Posterior cingulate gyrus (tissue), 11 donors: ENCODE measurements at regions not wholly inside any gene's neighbourhood (a gene's known extent, or its start where the extent isn't known, plus 50 kb on each side); places are given as distances from the start of the nearest gene placed in this dataset.
"Not testable (repeated sequence)": the region's sequence is repeated elsewhere in the genome, so short reads cannot be mapped to it uniquely, and the experiment has no call there.

Source experiments
- DNase-seq, 10 donors: peaks; one replicate each; pipeline versions ENCODE4 v3.0.0 to v3.0.0-alpha.2; 2020 to 2021; ENCODE audit warnings: mixed read lengths in 3 of 10
- intact Hi-C: fragments of 100-400 bp; cut with DNase I; formaldehyde crosslinking; loops from one replicate; pipeline ENCODE4 v1.15.1; 2023

DNA sequence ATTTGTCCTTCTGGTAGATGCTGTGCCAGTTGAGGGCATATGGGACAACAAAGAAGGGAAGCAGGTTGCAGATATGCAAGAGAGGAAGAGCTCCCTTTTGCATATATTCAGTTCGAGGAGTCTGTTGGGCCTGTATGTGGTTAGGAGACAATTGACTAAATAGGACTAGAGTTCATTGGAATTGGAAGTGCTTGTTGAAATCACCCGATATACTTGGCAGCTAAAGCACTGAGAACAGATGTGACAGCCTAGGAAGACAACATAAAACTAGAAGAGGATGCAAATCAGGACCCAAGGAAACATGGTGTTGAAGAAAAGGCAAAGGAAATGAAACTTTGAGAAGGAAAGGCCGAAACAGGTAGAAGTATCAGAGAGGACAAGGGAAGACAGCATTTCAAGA lies 215.2 kb upstream of the P2RY1 start:
- DNase-seq: no peak
- intact Hi-C loops: no loop called here

DNA sequence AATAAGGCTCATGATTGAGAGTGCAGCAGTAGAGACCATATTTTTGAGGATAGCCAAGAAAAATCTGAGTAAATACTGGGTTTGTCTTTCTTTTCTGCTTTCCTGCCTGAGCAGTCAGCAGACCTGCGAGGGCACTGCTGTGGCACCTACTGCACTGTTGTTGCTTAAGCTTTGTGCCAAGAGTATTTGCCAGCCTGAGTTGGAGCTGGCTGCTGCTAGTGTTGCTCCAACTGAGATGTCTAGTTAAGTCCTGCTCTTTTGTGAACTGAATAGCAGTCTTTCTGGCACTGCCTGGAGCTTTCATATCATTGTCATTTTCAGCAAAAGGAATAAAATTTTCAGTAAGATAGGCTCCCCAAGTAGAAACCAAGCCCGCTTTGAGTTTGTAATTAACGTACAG lies 214.5 kb upstream of the P2RY1 start:
- DNase-seq: peak in 7 of 10 donors; percentile 24 to 89 (median 27)
- intact Hi-C loops: no loop called here

- DNase-seq: peak in 1 of 10 donors; percentile 45
- intact Hi-C loops: no loop called here
These were observed 213.7 kb upstream of the P2RY1 start for GRCh38 chr3:152621006-152621868.

DNA sequence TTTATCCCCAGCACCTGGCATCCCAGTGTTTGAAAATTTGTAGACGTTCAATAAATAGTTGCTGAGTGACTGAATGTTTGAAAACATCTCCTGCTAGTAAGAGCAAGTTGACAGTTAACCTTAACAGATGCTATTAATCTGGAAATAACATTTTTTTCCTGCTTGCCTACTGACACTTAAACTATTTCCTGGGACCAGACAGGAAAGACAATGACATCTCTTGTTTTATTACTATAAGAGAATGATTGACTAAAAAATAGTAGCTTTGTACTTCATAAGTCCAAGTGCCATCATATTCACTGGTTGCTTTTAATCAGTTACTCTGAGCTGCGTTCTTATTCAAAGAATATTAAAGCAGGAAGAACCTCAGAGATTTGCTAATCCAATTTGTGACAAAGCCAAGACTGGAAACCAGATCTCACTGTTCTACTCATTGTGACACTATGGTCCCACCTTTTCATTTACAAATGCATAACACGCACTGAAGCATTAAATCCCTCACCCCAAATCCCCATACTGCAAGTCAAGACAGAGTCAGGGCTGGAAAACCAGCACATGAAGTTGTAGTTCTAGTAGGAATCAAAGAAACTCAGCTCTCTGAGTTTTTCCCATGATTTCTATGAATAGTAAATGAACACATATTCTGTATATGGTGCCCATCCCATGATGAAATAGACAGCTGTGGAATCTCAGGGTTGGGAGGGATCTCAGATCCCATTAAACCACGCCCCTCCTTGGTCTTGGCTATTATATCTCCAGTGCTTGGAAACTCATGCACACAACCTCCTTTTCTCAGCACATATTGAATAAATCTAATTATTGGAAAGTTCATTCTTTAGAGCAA lies 212.7 kb upstream of the P2RY1 start:
- intact Hi-C loops: no loop called here
- DNase-seq: no peak

- DNase-seq: no peak
- intact Hi-C loops: no loop called here
These were observed 212.1 kb upstream of the P2RY1 start for GRCh38 chr3:152622811-152623167.

DNA sequence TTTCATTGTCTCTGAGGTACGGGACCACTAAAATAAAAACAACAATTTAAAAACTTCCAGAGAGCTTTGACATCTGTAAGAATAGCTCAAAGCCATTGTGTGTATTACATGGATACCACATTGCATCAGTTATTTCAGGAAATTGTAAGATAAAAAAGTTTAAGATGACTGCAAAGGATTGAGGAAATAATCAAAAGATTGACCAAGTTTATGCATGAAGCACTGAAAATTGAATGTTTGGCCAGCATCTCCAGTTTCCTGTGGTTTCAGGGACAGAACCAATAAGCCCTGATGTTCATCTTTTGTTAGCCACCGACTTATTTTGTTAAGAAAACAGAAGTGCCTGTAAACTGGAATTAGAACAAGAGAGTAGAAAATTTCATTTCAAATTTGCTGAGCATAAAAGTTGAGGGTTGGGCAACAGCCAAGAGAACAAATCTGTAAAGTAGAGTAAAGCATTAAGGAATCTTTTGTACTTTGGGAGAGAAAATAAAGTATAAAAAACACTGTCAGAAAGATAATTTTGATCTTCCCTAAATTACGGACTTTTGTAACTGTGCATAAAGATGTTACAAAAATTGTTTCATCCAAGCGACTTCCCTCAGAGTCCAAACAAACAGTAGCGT lies 211.5 kb upstream of the P2RY1 start:
- no peak for DNase-seq
- intact Hi-C loops: no loop called here

- DNase-seq: no peak
- intact Hi-C loops: no loop called here
These were observed 208.7 kb upstream of the P2RY1 start for GRCh38 chr3:152626226-152626625.

GRCh38 chr3:152628496-152628895 lies 206.4 kb upstream of the P2RY1 start:
- DNase-seq: no peak
- intact Hi-C loops: no loop called here

DNA sequence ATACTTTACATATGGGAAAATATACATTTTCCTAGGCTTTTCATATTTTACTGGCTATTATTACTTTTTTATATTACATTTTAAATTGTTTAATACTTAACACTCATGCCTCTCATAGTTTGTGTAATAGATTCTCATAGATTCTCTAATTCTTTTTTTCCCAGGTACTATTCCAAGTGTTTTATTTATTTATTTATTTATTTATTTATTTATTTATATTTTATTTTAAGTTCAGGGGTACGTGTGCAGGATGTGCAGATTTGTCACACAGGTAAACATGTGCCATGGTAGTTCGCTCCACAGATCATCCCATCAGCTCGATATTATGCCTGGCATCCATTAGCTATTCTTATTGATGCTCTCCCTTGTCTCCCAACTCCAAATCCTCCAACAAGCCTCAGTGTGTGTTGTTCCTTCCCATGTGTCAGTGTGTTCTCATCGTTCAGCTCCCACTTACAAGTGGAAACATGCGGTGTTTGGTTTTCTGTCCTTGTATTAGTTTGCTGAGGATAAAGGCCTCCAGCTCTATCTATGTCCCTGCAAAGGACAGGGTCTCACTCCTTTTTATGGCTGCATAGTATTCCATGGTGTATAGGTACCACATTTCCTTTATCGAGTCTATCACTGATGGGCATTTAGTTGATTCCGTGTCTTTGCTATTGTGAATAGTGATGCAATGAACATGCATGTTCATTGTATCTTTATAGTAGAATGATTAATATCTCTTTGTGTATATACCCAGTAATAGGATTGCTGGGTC lies 205.4 kb upstream of the P2RY1 start:
- no peak for DNase-seq
- intact Hi-C loops: no loop called here

DNA sequence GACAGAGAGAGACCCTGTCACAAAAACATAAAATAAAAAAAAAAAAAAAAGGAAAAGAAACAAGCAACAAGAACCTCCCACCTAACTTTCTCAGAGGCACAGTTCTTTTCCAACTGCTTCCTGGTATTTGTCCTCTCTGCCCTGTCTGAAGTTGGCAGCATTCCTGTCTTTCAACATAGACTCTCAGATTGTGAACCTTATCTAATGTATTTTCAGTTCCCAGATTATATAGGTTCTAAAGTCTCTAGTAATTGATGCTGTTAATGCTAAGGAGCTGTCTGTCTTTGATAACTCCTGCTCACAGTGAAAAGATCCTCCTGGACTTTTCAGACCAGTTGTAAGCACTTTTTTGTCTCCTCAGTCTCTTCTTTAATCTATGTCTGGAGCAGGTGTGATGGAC lies 199.5 kb upstream of the P2RY1 start:
- intact Hi-C loops: no loop called here
- no peak for DNase-seq

- intact Hi-C loops: no loop called here
- DNase-seq: no peak
These were observed 198.3 kb upstream of the P2RY1 start for GRCh38 chr3:152636651-152637050.

GRCh38 chr3:152638214-152638613 lies 196.7 kb upstream of the P2RY1 start:
- DNase-seq: no peak
- intact Hi-C loops: no loop called here

DNA sequence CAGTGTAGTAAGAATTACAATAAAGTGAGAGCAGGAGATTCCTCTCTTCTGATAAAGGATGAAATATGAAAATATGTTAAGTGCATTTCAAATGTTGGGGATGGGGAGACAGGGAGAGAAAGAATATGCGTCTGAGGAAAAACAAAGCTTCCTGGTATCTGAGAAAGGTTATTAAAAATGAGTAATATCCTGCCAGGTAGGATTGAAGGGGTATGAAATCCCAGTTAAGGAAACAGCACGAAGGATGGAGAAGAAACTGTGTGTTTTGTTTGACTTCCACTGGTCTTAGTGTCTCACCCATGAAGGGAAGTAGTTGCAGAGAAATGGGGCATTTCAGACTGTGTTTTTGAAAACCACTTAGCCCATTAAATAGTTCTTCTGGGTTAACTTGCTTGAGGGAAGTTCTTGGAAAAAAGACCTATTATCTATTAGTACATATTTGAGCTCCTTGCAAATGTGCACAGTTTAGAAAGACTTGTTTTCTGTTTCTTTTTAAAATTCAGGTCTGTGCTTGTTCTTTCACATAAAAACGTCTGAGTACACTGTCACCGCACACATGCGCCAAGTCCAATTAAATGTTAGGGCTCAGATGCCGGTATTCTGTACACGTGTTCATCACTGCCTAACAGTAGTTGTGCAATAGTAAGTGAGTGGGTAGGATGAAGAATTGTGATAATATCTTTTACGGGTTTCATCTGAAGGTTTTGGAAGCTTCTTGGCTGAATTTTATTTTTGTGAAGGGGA lies 196.1 kb upstream of the P2RY1 start:
- intact Hi-C loops: no loop called here
- peak in 4 of 10 donors; percentile 20 to 71 (median 54) for DNase-seq

GRCh38 chr3:152641198-152641597 lies 193.7 kb upstream of the P2RY1 start:
- intact Hi-C loops: no loop called here
- DNase-seq: no peak

DNA sequence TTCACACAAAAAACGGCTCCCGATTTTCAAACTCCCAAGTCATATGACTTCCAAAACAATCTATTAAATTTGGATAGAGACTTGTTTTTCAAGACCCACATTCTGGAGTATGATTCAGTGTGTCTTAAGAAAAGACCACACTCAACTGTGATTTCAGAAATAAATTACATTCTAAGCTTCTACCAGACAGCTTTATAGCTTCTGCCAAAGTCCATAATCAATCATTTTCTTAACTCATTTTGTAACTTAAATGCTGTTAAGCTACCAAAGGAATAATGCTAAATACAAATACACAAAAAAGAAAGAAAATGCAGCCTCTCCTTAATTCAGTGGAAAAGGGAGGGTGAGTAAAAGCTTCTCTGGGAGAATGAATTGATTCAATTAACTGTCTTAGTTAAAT lies 192.3 kb upstream of the P2RY1 start:
- no peak for DNase-seq
- intact Hi-C loops: no loop called here

GRCh38 chr3:152644478-152644877 lies 190.5 kb upstream of the P2RY1 start:
- DNase-seq: no peak
- intact Hi-C loops: no loop called here

GRCh38 chr3:152646004-152646403 lies 188.9 kb upstream of the P2RY1 start:
- intact Hi-C loops: no loop called here
- DNase-seq: no peak

DNA sequence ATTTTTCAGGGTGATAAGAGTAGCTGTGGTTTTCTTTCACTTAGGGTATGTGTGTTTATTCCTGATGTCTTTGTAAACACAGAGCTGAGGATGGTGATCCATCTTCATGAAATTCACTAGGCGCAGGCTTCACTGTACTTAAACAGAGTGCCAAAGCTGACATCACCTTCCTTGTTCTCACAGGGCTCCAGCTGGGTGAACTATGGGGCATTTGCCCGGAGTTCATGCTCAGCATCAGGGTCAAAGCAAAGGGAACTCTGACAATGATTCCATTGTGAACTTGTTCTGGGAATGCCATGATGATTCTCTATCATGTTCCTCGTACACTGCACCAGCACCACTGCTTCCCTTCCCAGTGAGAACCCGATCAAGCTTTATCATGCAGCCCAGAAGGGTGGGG lies 184.8 kb upstream of the P2RY1 start:
- peak in 9 of 10 donors; percentile 40 to 96 (median 56) for DNase-seq
- intact Hi-C loops: no loop called here

DNA sequence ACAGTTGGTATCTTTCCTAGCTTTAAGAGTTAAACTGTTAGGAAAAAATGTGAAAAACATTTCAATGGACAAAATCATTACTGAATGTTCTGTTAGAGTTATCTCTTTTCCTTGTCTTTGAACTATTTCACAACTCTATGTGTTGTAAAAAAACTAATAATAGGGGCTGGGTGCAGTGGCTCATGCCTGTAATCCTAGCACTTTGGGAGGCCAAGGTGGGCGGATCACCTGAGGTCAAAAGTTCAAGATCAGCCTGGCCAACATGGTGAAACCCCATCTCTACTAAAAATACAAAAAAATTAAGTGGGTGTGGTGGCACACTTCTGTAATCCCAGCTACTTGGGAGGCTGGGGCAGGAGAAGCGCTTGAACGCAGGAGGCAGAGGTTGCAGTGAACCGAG lies 184.0 kb upstream of the P2RY1 start:
- intact Hi-C loops: not testable (repeated sequence)

More for the DNA sequence above, 184.0 kb upstream of the P2RY1 start:
- DNase-seq: not testable (repeated sequence)
